DOHH2 (cell line): ENCODE measurements at regions not wholly inside any gene's neighbourhood (a gene's known extent, or its start where the extent isn't known, plus 50 kb on each side); places are given as distances from the start of the nearest gene placed in this dataset.

ENCODE experiments used
- H3F3A ChIP-seq: fragments of 200-600 bp; sonication (generic), shearing (Covaris generic); 2 replicates; pipeline ENCODE4 v1.6.0; 2016; ENCODE audit warnings: antibody characterized with exemption, mild to moderate bottlenecking; ENCODE audit not compliant: control insufficient read depth, insufficient read depth
- H3K27ac ChIP-seq: fragments of 200-600 bp; sonication (generic); 2 replicates; pipeline ENCODE4 v1.5.1; 2014; ENCODE audit warnings: low read depth, mild to moderate bottlenecking, low read length, moderate library complexity
- H3K27me3 ChIP-seq: fragments of 200-600 bp; sonication (generic); 2 replicates; pipeline ENCODE4 v1.6.1; 2014; ENCODE audit warnings: mild to moderate bottlenecking, low read length, mixed read lengths; ENCODE audit not compliant: control insufficient read depth
- H3K36me3 ChIP-seq: fragments of 200-600 bp; sonication (generic); 2 replicates; pipeline ENCODE4 v1.6.1; 2014; ENCODE audit warnings: mild to moderate bottlenecking, low read length, moderate library complexity, mixed read lengths; ENCODE audit not compliant: control insufficient read depth
- H3K4me1 ChIP-seq: fragments of 200-600 bp; sonication (generic); 2 replicates; pipeline ENCODE4 v1.6.1; 2014; ENCODE audit warnings: mild to moderate bottlenecking, low read length, mixed read lengths; ENCODE audit not compliant: control insufficient read depth
- H3K4me2 ChIP-seq: fragments of 200-600 bp; sonication (generic); 2 replicates; pipeline ENCODE4 v1.6.0; 2014; ENCODE audit warnings: mild to moderate bottlenecking, low read length, moderate library complexity
- H3K4me3 ChIP-seq: fragments of 200-600 bp; sonication (generic); 2 replicates; pipeline ENCODE4 v1.5.1; 2014; ENCODE audit warnings: mild to moderate bottlenecking, low read length, mixed read lengths
- H3K79me2 ChIP-seq: fragments of 200-600 bp; sonication (generic); 2 replicates; pipeline ENCODE4 v1.6.1; 2014; ENCODE audit warnings: mild to moderate bottlenecking, low read length, mixed read lengths; ENCODE audit not compliant: control insufficient read depth
- H3K9me2 ChIP-seq: fragments of 200-600 bp; sonication (generic); replicated peaks from 2 replicates; pipeline ENCODE4 v1.6.1; 2014; ENCODE audit warnings: mild to moderate bottlenecking, low read length, mixed read lengths; ENCODE audit not compliant: control insufficient read depth
- H3K9me3 ChIP-seq: fragments of 200-600 bp; sonication (generic); 2 replicates; pipeline ENCODE4 v1.6.1; 2014; ENCODE audit warnings: antibody characterized with exemption, low read length, mixed read lengths; ENCODE audit not compliant: control insufficient read depth, insufficient read depth
- H4K20me1 ChIP-seq: fragments of 200-600 bp; sonication (generic); 2 replicates; pipeline ENCODE4 v1.6.0; 2014; ENCODE audit warnings: low read depth, mild to moderate bottlenecking, antibody characterized with exemption, low read length, moderate library complexity; ENCODE audit not compliant: control insufficient read depth, insufficient read depth
- EZH2phosphoT487 ChIP-seq: fragments of 200-600 bp; sonication (generic); IDR thresholded peaks from 2 replicates; pipeline ENCODE4 v1.6.1; 2017; ENCODE audit warnings: borderline replicate concordance, mild to moderate bottlenecking, antibody characterized with exemption, low read length, moderate library complexity, mixed read lengths
- TF ChIP-seq, protein P1 (sequence below): fragments of 200-600 bp; sonication (generic); IDR thresholded peaks from one replicate; pipeline ENCODE4 v1.5.1; 2014; ENCODE audit warnings: antibody characterized with exemption, mild to moderate bottlenecking, low read depth, low read length; ENCODE audit not compliant: poor library complexity, severe bottlenecking

DNA sequence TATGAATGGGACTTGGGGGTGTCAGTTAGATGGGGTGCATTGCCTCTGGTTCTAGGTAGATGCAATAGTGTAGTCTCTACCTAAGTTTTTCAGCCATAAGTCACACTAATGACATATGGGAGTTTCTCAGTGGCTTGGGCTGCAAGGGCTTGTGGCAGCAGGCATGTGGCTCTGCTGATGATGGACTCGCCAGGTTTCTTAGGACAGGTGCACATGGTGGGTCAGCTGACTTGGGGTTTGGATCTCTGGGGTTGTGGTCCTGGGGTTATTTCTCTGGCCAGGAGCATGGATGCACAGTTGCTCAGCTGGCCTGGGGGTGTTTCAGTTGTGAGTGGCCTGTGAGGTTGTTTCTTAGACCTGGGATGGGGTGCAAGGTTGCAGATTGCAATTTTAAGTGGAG, 120.0 kb upstream of the DCBLD2 start:
- Histone ChIP-seq H3F3A (peaks cover 2% of the 10 kb centered on the region; the same call in 1 of the 2 replicates), H3K4me2 (no peak overlapping the region), H4K20me1 (no peaks in the 10 kb centered on the region), H3K4me1 (peaks cover 19% of the 10 kb centered on the region), H3K27me3 (no peaks in the 10 kb centered on the region), H3K27ac (no peak overlapping the region), H3K4me3 (no peak overlapping the region), H3K9me2 (no peaks in the 10 kb centered on the region), H3K79me2 (no peaks in the 10 kb centered on the region), H3K36me3 (no peaks in the 10 kb centered on the region), H3K9me3 (no peaks in the 10 kb centered on the region)
- TF ChIP-seq, protein P1, sequence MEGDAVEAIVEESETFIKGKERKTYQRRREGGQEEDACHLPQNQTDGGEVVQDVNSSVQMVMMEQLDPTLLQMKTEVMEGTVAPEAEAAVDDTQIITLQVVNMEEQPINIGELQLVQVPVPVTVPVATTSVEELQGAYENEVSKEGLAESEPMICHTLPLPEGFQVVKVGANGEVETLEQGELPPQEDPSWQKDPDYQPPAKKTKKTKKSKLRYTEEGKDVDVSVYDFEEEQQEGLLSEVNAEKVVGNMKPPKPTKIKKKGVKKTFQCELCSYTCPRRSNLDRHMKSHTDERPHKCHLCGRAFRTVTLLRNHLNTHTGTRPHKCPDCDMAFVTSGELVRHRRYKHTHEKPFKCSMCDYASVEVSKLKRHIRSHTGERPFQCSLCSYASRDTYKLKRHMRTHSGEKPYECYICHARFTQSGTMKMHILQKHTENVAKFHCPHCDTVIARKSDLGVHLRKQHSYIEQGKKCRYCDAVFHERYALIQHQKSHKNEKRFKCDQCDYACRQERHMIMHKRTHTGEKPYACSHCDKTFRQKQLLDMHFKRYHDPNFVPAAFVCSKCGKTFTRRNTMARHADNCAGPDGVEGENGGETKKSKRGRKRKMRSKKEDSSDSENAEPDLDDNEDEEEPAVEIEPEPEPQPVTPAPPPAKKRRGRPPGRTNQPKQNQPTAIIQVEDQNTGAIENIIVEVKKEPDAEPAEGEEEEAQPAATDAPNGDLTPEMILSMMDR = no peak
- TF ChIP-seq EZH2phosphoT487 = no peak

DNA sequence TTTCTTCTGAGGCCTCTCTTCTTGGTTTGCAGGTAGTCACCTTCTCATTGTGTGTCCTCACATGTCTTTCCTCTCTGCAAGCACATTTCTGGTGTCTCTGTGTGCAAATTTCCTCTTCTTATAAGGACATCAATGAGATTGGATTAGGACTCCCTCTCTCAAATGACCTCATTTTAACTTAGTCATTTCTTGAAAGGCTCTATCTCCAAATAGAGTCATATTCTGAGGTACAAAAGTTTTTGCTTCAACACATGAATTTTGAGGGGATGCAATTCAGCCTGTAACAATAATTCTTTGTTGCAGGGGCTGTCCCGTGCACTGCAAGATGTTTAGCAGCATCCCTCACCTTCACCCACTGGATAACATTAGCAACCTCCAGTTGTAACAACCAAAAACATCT, 115.0 kb upstream of the DCBLD2 start:
- peaks cover 18% of the 10 kb centered on the region for H3F3A ChIP-seq
- no peak overlapping the region for H3K4me2 ChIP-seq
- no peak overlapping the region for H3K27ac ChIP-seq
- TF ChIP-seq, protein P1 = no peak
- H3K79me2 ChIP-seq = no peaks in the 10 kb centered on the region
- H3K36me3 ChIP-seq = no peaks in the 10 kb centered on the region
- no peaks in the 10 kb centered on the region for H3K27me3 ChIP-seq
- no peaks in the 10 kb centered on the region for H3K9me3 ChIP-seq
- no peak overlapping the region for H3K4me3 ChIP-seq
- H3K4me1 ChIP-seq = peaks cover 50% of the 10 kb centered on the region
- H4K20me1 ChIP-seq = no peaks in the 10 kb centered on the region
- no peaks in the 10 kb centered on the region for H3K9me2 ChIP-seq

DNA sequence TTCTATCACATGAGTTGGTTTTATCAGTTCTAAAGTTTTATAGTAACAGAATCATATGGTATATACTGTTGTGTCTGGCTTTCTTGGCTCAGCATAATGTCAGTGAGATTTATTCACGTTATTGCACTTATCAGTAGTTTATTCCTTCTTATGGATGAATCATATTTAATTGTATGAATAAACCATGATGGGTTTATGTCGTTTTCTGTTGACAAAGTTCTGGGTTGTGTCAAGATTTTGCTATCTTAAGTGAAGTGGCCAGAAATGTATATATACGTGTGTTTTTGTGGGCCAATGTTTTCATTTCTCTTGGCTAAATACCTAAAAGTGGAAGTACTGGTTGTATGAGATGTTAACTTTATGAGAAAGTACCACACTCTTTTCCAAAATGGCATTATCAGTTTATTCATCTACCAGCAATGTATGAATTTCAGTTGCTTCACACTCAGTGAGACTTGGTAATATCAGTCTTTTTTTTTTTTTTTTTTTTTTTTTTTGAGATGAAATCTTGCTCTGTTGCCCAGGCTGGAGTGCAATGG, 112.4 kb upstream of the DCBLD2 start:
- Histone ChIP-seq H3K9me2 (no peaks in the 10 kb centered on the region), H3K36me3 (no peaks in the 10 kb centered on the region)

More for the DNA sequence above, 112.4 kb upstream of the DCBLD2 start:
- Histone ChIP-seq H3K4me1 (peaks cover 58% of the 10 kb centered on the region), H3K4me2 (peak overlapping the region; percentile 84), H3K79me2 (no peaks in the 10 kb centered on the region), H3K27me3 (no peaks in the 10 kb centered on the region), H3K9me3 (no peaks in the 10 kb centered on the region), H3K4me3 (no peak overlapping the region), H4K20me1 (no peaks in the 10 kb centered on the region), H3F3A (peaks cover 18% of the 10 kb centered on the region), H3K27ac (peak overlapping the region; percentile 90)
- TF ChIP-seq, protein P1 = no peak
- no peak for TF ChIP-seq EZH2phosphoT487
